Stimulated activated CD4-positive, alpha-beta T cell treated with anti-CD3 and anti-CD28 coated beads, Interleukin-4, amount 100 ng/mL, for 48 hours (primary cell): ENCODE measurements at regions not wholly inside any gene's neighbourhood (a gene's known extent, or its start where the extent isn't known, plus 50 kb on each side); places are given as distances from the start of the nearest gene placed in this dataset.
"Not testable (repeated sequence)": the region's sequence is repeated elsewhere in the genome, so short reads cannot be mapped to it uniquely, and the experiment has no call there.

ENCODE experiments used
- DNase-seq, 2 donors: peaks; one replicate each; pipeline ENCODE4 v3.0.0-alpha.2; 2020; ENCODE audit warnings: low read depth in 2 of 2

- no peak for DNase-seq
These were observed 569.8 kb upstream of the ADAMTS16 start for GRCh38 chr5:4570047-4570995.

DNA sequence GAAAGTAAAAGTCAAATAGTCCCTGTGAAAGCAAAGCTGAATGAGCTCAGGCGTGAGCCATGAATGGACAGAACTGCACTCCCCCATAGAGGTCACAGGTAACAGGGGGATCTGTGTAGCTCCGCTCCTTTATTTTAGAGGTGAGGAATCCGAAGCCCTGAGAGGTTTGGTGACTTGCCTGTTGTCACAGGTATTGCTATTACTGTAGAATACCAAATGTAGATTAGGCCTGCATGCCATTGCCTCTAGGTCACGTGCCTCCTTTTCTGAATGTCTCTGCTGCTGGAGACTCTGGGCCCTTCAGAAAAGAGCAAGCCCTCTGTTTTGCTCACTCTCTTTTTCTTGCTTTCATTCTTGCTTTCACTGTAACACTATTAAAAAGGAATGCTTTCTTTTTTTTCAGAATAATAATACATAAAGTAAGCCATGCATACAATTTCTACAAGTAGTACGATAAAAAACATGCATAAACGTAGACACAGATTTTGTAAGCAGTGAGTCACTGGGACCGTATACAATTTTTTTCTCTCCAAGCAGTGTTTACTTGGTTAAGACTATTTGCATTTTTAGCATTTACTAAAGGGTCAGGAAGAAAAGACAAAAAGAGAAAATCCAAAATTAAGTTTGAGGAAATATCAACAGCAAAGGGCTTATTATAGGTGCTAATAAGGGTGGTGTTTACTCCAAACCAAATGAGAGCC lies 568.7 kb upstream of the ADAMTS16 start:
- no peak for DNase-seq

GRCh38 chr5:4572311-4573100 lies 567.6 kb upstream of the ADAMTS16 start:
- no peak for DNase-seq

- DNase-seq: no peak
These were observed 564.5 kb upstream of the ADAMTS16 start for GRCh38 chr5:4575608-4576007.

DNA sequence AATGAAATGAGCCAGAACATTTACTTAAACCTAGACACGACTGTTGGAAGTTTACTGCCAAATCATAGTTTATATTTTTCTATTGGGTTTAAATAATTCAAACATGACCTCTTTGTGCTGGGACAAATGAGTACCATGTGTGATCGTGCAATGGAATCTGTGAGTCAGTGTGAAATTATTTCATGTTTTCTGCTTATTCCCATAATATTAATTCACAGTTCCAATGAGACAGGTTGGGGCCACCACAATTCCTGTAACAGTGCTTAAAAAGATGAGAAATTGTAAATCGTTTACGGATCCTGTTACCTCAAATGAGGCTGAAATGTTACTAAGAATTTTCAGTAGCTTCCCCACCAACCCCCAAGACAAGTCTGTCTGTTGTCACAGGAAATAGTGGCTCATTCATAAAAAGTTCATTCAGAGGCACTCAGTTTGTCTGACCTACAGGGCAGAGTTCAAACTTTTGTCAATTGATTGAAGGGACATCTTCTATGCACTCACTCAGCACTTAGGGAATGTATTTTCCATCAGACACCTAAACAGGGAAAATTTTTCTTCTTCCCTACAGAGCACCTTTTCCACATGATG lies 563.9 kb upstream of the ADAMTS16 start:
- no peak for DNase-seq

GRCh38 chr5:4576908-4577307 lies 563.2 kb upstream of the ADAMTS16 start:
- DNase-seq: no peak

DNA sequence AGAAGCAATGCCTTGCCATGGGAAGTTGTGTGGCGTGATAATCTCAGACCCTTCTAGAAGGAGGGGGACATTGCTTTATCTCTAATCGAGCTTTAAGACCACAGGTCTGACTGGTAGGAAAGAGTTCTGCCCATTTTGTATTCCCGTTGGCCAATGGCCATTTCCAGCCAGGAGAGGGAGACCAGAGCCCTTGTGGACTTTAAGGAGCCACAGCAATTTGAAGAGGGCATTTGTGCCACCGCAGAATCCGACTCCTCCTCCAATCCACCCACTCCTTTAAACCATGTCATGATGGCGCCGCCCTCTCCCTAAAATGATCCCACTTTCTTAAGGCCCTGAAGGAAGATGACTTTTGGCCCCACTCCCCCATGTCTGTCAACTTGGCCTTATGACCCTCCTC lies 560.5 kb upstream of the ADAMTS16 start:
- no peak for DNase-seq

DNA sequence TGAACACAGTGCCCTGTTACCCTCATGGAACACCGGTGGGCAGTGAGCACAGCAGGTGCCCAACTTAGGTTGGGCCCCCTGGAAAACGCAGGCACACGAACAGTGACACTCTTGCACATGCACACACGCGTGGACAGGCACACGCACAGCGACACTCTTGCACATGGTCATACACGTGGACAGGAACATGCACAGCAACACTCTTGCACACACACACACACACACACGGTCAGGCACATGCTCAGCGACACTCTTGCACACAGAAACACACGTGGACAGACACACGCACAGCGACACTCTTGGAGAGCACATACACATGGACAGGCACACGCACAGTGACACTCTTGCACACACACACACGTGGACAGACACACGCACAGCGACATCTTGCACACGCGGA lies 559.4 kb upstream of the ADAMTS16 start:
- no peak for DNase-seq

- no peak for DNase-seq
These were observed 558.8 kb upstream of the ADAMTS16 start for GRCh38 chr5:4581289-4581688.

GRCh38 chr5:4584982-4585381 lies 555.1 kb upstream of the ADAMTS16 start:
- no peak for DNase-seq

DNA sequence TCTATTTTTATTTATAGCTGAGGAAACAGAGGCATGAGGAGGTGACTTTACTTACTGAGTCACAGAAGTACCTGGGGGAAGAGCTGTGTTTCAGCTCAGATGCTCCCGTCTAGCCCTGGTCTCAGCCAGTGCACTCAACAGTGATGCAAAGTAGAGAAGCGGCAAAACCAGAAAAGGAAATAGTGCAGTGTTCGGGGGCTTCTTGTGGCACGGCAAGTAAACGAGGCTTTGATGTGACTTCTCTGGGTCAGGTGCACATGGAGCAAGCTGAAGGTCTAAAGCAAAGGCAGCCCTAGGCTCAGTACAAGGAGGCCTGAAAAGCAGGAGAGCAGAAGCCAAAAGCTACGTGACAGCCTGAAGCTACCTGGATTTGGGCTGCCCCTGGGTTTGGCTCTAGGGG lies 526.7 kb upstream of the ADAMTS16 start:
- DNase-seq: no peak

DNA sequence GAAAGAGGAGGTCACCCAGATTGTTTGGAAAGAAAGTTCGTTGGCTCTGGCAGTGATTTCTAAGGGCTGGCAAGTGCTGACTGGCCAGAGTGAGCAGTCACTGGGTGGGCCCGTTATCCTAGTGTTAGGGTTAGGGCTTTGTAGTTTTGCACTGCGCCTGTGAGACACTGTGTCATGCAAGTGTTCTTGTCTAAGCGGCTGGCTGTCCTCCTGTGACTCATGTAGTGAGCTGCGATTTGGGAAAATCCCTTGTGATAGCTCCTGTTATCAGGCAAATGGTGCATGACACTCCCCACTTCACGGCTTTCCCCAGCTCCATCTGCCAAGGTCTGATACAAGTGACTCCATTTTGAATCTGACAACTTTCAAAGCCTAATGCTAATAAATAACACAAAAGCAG lies 526.0 kb upstream of the ADAMTS16 start:
- no peak for DNase-seq

DNA sequence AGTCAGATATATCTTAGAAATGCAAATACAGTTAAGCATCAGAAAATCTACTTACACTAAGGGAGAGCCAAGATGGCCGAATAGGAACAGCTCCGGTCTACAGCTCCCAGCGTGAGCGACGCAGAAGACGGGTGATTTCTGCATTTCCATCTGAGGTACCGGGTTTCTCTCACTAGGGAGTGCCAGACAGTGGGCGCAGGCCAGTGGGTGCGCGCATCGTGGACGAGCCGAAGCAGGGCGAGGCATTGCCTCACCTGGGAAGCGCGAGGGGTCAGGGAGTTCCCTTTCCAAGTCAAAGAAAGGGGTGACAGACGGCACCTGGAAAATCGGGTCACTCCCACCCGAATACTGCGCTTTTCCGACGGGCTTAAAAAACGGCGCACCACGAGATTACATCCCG lies 524.8 kb upstream of the ADAMTS16 start:
- not testable (repeated sequence) for DNase-seq

GRCh38 chr5:4625206-4625896 lies 514.8 kb upstream of the ADAMTS16 start:
- DNase-seq: no peak

- DNase-seq: no peak
These were observed 513.0 kb upstream of the ADAMTS16 start for GRCh38 chr5:4627131-4627530.

DNA sequence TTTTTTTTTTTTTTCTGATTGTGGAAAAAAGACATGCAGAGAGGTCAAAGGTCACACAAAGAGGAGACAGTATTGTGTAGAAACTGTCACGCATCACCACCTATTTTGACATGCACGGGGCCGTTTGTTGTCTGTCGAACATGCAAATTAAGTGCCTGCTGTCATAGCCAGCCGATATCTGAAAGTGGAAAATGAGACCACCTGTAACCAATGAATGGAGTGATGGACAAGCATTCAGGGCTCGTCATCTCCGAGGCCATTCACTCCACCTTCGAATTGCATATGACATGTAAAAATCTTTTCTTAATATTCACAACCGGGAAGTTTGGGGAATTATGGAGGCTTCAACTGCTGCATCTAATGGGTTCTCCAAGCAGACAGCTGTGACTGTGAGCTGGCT lies 512.2 kb upstream of the ADAMTS16 start:
- no peak for DNase-seq

GRCh38 chr5:4628645-4629385 lies 511.3 kb upstream of the ADAMTS16 start:
- DNase-seq: no peak

DNA sequence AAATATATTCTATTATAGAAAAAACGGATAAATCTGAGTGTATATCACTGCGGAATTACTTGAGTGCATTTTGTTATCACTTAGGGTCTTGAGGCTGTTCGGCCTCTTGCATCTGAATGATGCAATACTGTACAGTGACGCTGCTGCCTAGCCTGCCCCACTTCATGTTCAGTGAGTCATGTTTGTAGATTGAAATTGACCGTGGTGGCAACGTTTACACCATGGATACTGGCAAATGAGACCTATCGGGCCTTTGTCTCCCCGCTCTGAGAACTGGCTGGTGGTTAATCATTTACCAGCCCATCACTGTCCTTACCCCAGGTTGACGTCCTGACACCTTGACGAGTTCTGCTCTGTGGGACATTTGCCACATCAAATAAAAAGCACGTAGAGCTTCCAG lies 510.1 kb upstream of the ADAMTS16 start:
- DNase-seq: no peak

- DNase-seq: no peak
These were observed 505.8 kb upstream of the ADAMTS16 start for GRCh38 chr5:4634342-4634741.

- DNase-seq: no peak
These were observed 503.8 kb upstream of the ADAMTS16 start for GRCh38 chr5:4636378-4636777.

DNA sequence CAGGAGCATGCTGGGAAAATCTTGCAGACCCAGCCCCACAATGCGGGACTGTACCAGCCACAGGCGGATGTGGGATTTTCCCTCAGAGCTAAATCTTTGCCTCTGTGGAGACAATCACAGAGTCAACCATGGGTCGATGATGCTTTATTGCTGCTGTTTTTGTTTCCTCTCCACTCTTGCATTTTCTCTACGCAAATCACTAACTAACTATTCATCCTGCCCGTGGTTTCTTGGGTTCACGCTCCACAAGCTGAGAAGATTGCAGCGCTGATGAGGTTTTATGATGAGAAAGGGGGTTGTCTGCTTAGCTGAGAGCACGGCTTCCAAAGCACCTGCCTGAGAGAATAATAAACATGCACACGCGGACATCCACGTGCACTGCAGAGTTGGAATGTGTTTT lies 500.2 kb upstream of the ADAMTS16 start:
- DNase-seq: no peak
